Endodermal cell (in vitro differentiated cells): ENCODE measurements at regions not wholly inside any gene's neighbourhood (a gene's known extent, or its start where the extent isn't known, plus 50 kb on each side); places are given as distances from the start of the nearest gene placed in this dataset.

Experiments
- DNase-seq: peaks from one replicate; pipeline ENCODE4 v3.0.0-alpha.2; 2017
- H3K27ac ChIP-seq: 2 replicates; pipeline ENCODE4 v1.5.1; 2013; ENCODE audit warnings: mild to moderate bottlenecking, low read depth, low read length, moderate library complexity
- H3K27me3 ChIP-seq: 2 replicates; pipeline ENCODE4 v1.6.1; 2013; ENCODE audit warnings: mild to moderate bottlenecking, low read length, moderate library complexity; ENCODE audit not compliant: insufficient read depth, control insufficient read depth, poor library complexity, severe bottlenecking
- H3K36me3 ChIP-seq: 2 replicates; pipeline ENCODE4 v1.7.0; 2013; ENCODE audit warnings: mild to moderate bottlenecking, low read length, moderate library complexity; ENCODE audit not compliant: control insufficient read depth, insufficient read depth
- H3K4me1 ChIP-seq: one replicate; pipeline ENCODE4 v1.7.0; 2013; ENCODE audit warnings: low read length; ENCODE audit not compliant: control insufficient read depth, insufficient read depth
- H3K4me3 ChIP-seq: 2 replicates; pipeline ENCODE4 v1.5.1; 2013; ENCODE audit warnings: mild to moderate bottlenecking, low read length, moderate library complexity
- H3K9ac ChIP-seq: 2 replicates; pipeline ENCODE4 v1.6.1; 2013; ENCODE audit warnings: mild to moderate bottlenecking, low read length, moderate library complexity; ENCODE audit not compliant: poor library complexity, severe bottlenecking; ENCODE audit errors: extremely low read depth
- H3K9me3 ChIP-seq: 2 replicates; pipeline ENCODE4 v1.6.1; 2013; ENCODE audit warnings: mild to moderate bottlenecking, low read length, moderate library complexity; ENCODE audit not compliant: control insufficient read depth
- H3K27ac Mint-ChIP-seq: 2 replicates; pipeline ENCODE4 v1.8.0; 2020; ENCODE audit warnings: mixed read lengths
- H3K27me3 Mint-ChIP-seq: 2 replicates; pipeline ENCODE4 v1.8.0; 2021; ENCODE audit warnings: mild to moderate bottlenecking, mixed read lengths; ENCODE audit not compliant: insufficient read depth
- H3K36me3 Mint-ChIP-seq: 2 replicates; pipeline ENCODE4 v1.8.0; 2020; ENCODE audit warnings: low read depth, mixed read lengths
- H3K4me1 Mint-ChIP-seq: 2 replicates; pipeline ENCODE4 v1.8.0; 2020; ENCODE audit warnings: mixed read lengths
- H3K4me3 Mint-ChIP-seq: 2 replicates; pipeline ENCODE4 v1.8.0; 2020; ENCODE audit warnings: mild to moderate bottlenecking, moderate library complexity, mixed read lengths
- H3K9me3 Mint-ChIP-seq: 2 replicates; pipeline ENCODE4 v1.8.0; 2020; ENCODE audit warnings: mild to moderate bottlenecking, mixed read lengths
- WGBS, 2 experiments: methylation state at CpG; one replicate each; pipeline versions ENCODE4 v1.1.5 to v1.1.7; 2013; ENCODE audit warnings: missing lambda C conversion rate in 2 of 2, mixed read lengths in 1 of 2; ENCODE audit not compliant: insufficient coverage in 1 of 2, insufficient read length in 1 of 2; 5-methylcytosine and 5-hydroxymethylcytosine counted together
- TF ChIP-seq, protein P1 (sequence below): fragments of 200-600 bp; sonication (generic); conservative IDR thresholded peaks from 2 replicates; pipeline ENCODE4 v1.5.0; 2021; ENCODE audit warnings: antibody characterized with exemption, mild to moderate bottlenecking

DNA sequence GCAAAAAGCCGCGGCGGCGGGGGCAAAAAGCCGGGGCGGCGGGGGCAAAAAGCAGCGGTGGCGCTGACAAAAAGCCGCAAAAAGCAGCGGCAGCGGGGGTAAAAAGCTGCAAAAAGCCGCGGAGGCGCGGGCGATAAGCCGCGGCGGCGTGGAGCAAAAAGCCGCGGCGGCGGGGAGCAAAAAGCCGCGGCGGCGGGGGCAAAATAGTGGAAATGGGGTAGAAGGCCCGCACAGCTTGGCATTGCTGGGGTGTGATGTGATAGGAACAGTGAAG lies 450.1 kb downstream of the ANKRD30B start:
- no peaks in the 10 kb centered on the region for H3K27me3 Mint-ChIP-seq
- Histone ChIP-seq H3K27me3 (no peaks in the 10 kb centered on the region), H3K27ac (no peak overlapping the region), H3K4me1 (no peaks in the 10 kb centered on the region), H3K9me3 (peaks cover 32% of the 10 kb centered on the region), H3K4me3 (no peak overlapping the region), H3K9ac (no peak overlapping the region), H3K36me3 (no peaks in the 10 kb centered on the region)
- H3K9me3 Mint-ChIP-seq: peaks cover 49% of the 10 kb centered on the region
- TF ChIP-seq, protein P1, sequence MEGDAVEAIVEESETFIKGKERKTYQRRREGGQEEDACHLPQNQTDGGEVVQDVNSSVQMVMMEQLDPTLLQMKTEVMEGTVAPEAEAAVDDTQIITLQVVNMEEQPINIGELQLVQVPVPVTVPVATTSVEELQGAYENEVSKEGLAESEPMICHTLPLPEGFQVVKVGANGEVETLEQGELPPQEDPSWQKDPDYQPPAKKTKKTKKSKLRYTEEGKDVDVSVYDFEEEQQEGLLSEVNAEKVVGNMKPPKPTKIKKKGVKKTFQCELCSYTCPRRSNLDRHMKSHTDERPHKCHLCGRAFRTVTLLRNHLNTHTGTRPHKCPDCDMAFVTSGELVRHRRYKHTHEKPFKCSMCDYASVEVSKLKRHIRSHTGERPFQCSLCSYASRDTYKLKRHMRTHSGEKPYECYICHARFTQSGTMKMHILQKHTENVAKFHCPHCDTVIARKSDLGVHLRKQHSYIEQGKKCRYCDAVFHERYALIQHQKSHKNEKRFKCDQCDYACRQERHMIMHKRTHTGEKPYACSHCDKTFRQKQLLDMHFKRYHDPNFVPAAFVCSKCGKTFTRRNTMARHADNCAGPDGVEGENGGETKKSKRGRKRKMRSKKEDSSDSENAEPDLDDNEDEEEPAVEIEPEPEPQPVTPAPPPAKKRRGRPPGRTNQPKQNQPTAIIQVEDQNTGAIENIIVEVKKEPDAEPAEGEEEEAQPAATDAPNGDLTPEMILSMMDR: no peak
- no peak for DNase-seq
- peaks cover 2% of the 10 kb centered on the region for H3K36me3 Mint-ChIP-seq
- H3K27ac Mint-ChIP-seq: no peak overlapping the region
- no peaks in the 10 kb centered on the region for H3K4me1 Mint-ChIP-seq
- H3K4me3 Mint-ChIP-seq: no peak overlapping the region
- WGBS, 2 experiments: 89 to 93% methylated on average over 12 to 30 of the region's 30 CpGs
